Stimulated activated CD4-positive, alpha-beta T cell treated with anti-CD3 and anti-CD28 coated beads, Interleukin-15, amount 100 ng/mL, for 48 hours (primary cell): ENCODE measurements at regions not wholly inside any gene's neighbourhood (a gene's known extent, or its start where the extent isn't known, plus 50 kb on each side); places are given as distances from the start of the nearest gene placed in this dataset.
"Not testable (repeated sequence)": the region's sequence is repeated elsewhere in the genome, so short reads cannot be mapped to it uniquely, and the experiment has no call there.

Source experiments
- DNase-seq, 2 donors: peaks; one replicate each; pipeline ENCODE4 v3.0.0-alpha.2; 2020; ENCODE audit warnings: low read depth in 2 of 2

GRCh38 chr6:128597956-128598355, 77.6 kb upstream of the PTPRK start:
- DNase-seq, result no peak

- DNase-seq, result no peak
Observed at GRCh38 chr6:128597004-128597403, 76.6 kb upstream of the PTPRK start.

GRCh38 chr6:128595544-128595943, 75.1 kb upstream of the PTPRK start:
- no peak for DNase-seq

- DNase-seq, result no peak
Observed at GRCh38 chr6:128586095-128586494, 65.7 kb upstream of the PTPRK start.

- DNase-seq, result no peak
Observed at GRCh38 chr6:128580224-128581110, 60.1 kb upstream of the PTPRK start.

GRCh38 chr6:128575254-128575653, 54.9 kb upstream of the PTPRK start:
- not testable (repeated sequence) for DNase-seq

- no peak for DNase-seq
Observed at GRCh38 chr6:128574402-128574801, 54.0 kb upstream of the PTPRK start.

GRCh38 chr6:128573036-128573435, 52.6 kb upstream of the PTPRK start:
- DNase-seq, result no peak

- DNase-seq, result no peak
Observed at GRCh38 chr6:128572294-128572693, 51.9 kb upstream of the PTPRK start.

GRCh38 chr6:128570680-128571063, 50.3 kb upstream of the PTPRK start:
- DNase-seq, result no peak

- DNase-seq, result no peak
Observed at GRCh38 chr6:128569732-128570679, 49.6 kb upstream of the PTPRK start.
